Stimulated activated CD8-positive, alpha-beta memory T cell treated with anti-CD3 and anti-CD28 coated beads, Interleukin-12 subunit alpha, Interleukin-12 subunit beta, amount 100 ng/mL, for 4 hours (primary cell): ENCODE measurements at regions not wholly inside any gene's neighbourhood (a gene's known extent, or its start where the extent isn't known, plus 50 kb on each side); places are given as distances from the start of the nearest gene placed in this dataset.

Experiments used
- DNase-seq: peaks from one replicate; pipeline ENCODE4 v3.0.0-alpha.2; 2020; ENCODE audit warnings: low read depth

- no peak for DNase-seq
Measured at GRCh38 chr9:89881431-89881830, 276.6 kb downstream of the GADD45G start.

- DNase-seq, result no peak
Measured at GRCh38 chr9:89882930-89883361, 278.1 kb downstream of the GADD45G start.

GRCh38 chr9:89883401-89884341, 278.9 kb downstream of the GADD45G start:
- DNase-seq, result no peak

GRCh38 chr9:89884356-89885083, 279.7 kb downstream of the GADD45G start:
- DNase-seq, result no peak

- no peak for DNase-seq
Measured at GRCh38 chr9:89885156-89885555, 280.3 kb downstream of the GADD45G start.

GRCh38 chr9:89886281-89886700, 281.5 kb downstream of the GADD45G start:
- DNase-seq, result no peak

GRCh38 chr9:89887286-89887685, 282.5 kb downstream of the GADD45G start:
- DNase-seq, result no peak

- DNase-seq, result no peak
Measured at GRCh38 chr9:89888233-89888632, 283.4 kb downstream of the GADD45G start.

GRCh38 chr9:89888677-89889076, 283.9 kb downstream of the GADD45G start:
- no peak for DNase-seq

- no peak for DNase-seq
Measured at GRCh38 chr9:89889865-89890264, 285.1 kb downstream of the GADD45G start.

GRCh38 chr9:89890326-89890980, 285.6 kb downstream of the GADD45G start:
- DNase-seq, result no peak

GRCh38 chr9:89891221-89891590, 286.4 kb downstream of the GADD45G start:
- DNase-seq, result no peak

- DNase-seq, result no peak
Measured at GRCh38 chr9:89891591-89892304, 286.9 kb downstream of the GADD45G start.

GRCh38 chr9:89892920-89893319, 288.1 kb downstream of the GADD45G start:
- DNase-seq, result no peak

- no peak for DNase-seq
Measured at GRCh38 chr9:89893886-89894285, 289.1 kb downstream of the GADD45G start.

GRCh38 chr9:89896806-89897340, 292.1 kb downstream of the GADD45G start:
- DNase-seq, result no peak

GRCh38 chr9:89899573-89899972, 294.8 kb downstream of the GADD45G start:
- no peak for DNase-seq

- DNase-seq, result no peak
Measured at GRCh38 chr9:89901920-89902319, 297.1 kb downstream of the GADD45G start.

GRCh38 chr9:89902450-89903140, 297.8 kb downstream of the GADD45G start:
- DNase-seq, result no peak

- no peak for DNase-seq
Measured at GRCh38 chr9:89903141-89903475, 298.3 kb downstream of the GADD45G start.
